HG03469 (cell line): ENCODE measurements at regions not wholly inside any gene's neighbourhood (a gene's known extent, or its start where the extent isn't known, plus 50 kb on each side); places are given as distances from the start of the nearest gene placed in this dataset.

Experiments
- ATAC-seq: cut with Tn5 transposase; IDR thresholded peaks from one replicate; pipeline ENCODE4 v1.9.1; 2021; ENCODE audit warnings: mild to moderate bottlenecking, moderate library complexity, moderate number of reproducible peaks; ENCODE audit not compliant: unreplicated experiment

GRCh38 chr2:21253311-21254027 lies 129.7 kb downstream of the TDRD15 start:
- no peak for ATAC-seq

GRCh38 chr2:21254170-21254965 lies 130.6 kb downstream of the TDRD15 start:
- ATAC-seq: no peak

- ATAC-seq: peak; percentile 85
These were observed 132.2 kb downstream of the TDRD15 start for GRCh38 chr2:21256006-21256405.

- ATAC-seq: no peak
These were observed 133.9 kb downstream of the TDRD15 start for GRCh38 chr2:21257621-21258020.

GRCh38 chr2:21258082-21258481 lies 134.3 kb downstream of the TDRD15 start:
- ATAC-seq: no peak

- ATAC-seq: no peak
These were observed 136.5 kb downstream of the TDRD15 start for GRCh38 chr2:21260311-21260710.

- ATAC-seq: no peak
These were observed 137.8 kb downstream of the TDRD15 start for GRCh38 chr2:21261591-21261990.

GRCh38 chr2:21262426-21262940 lies 138.7 kb downstream of the TDRD15 start:
- ATAC-seq: no peak

GRCh38 chr2:21263622-21264021 lies 139.9 kb downstream of the TDRD15 start:
- ATAC-seq: no peak

GRCh38 chr2:21265752-21266151 lies 142.0 kb downstream of the TDRD15 start:
- no peak for ATAC-seq

GRCh38 chr2:21267232-21267835 lies 143.6 kb downstream of the TDRD15 start:
- ATAC-seq: no peak

GRCh38 chr2:21268197-21268877 lies 144.6 kb downstream of the TDRD15 start:
- ATAC-seq: no peak

GRCh38 chr2:21268878-21269224 lies 145.1 kb downstream of the TDRD15 start:
- ATAC-seq: no peak

GRCh38 chr2:21269382-21269781 lies 145.6 kb downstream of the TDRD15 start:
- ATAC-seq: no peak

GRCh38 chr2:21270083-21270491 lies 146.3 kb downstream of the TDRD15 start:
- ATAC-seq: no peak

- no peak for ATAC-seq
These were observed 146.9 kb downstream of the TDRD15 start for GRCh38 chr2:21270708-21271122.

- no peak for ATAC-seq
These were observed 152.4 kb downstream of the TDRD15 start for GRCh38 chr2:21276163-21276562.

- ATAC-seq: no peak
These were observed 153.6 kb downstream of the TDRD15 start for GRCh38 chr2:21277068-21278056.

GRCh38 chr2:21279525-21279924 lies 155.8 kb downstream of the TDRD15 start:
- no peak for ATAC-seq

- no peak for ATAC-seq
These were observed 157.0 kb downstream of the TDRD15 start for GRCh38 chr2:21280793-21281192.
